HEK293T (cell line): ENCODE measurements at regions not wholly inside any gene's neighbourhood (a gene's known extent, or its start where the extent isn't known, plus 50 kb on each side); places are given as distances from the start of the nearest gene placed in this dataset.

ENCODE experiments used
- CTCF ChIA-PET: fragments of 350-600 bp; formaldehyde crosslinking; extraction: SDS; loops from one replicate; lab custom pipeline; 2021; ENCODE audit warnings: antibody characterized with exemption, inconsistent platforms; lab: Yijun Ruan, JAX
- POLR2A ChIA-PET: fragments of 350-600 bp; formaldehyde crosslinking; extraction: SDS; loops from one replicate; lab custom pipeline; 2020; ENCODE audit warnings: antibody characterized with exemption, inconsistent platforms; lab: Yijun Ruan, JAX
- DNase-seq: peaks from one replicate; pipeline ENCODE4 v3.0.0; 2012; ENCODE audit warnings: mixed read lengths; ENCODE audit errors: extremely low spot score
- ARNT ChIP-seq: fragments of 450-650 bp; IDR thresholded peaks from 2 replicates; pipeline ENCODE4 v1.6.1; 2017; ENCODE audit warnings: mild to moderate bottlenecking
- BHLHE40 ChIP-seq: fragments of 450-650 bp; IDR thresholded peaks from 2 replicates; pipeline ENCODE4 v1.6.1; 2016; ENCODE audit warnings: mild to moderate bottlenecking, moderate library complexity, borderline replicate concordance
- CTBP1 ChIP-seq: fragments of 450-650 bp; IDR thresholded peaks from 2 replicates; pipeline ENCODE4 v1.6.1; 2016; ENCODE audit warnings: borderline replicate concordance
- ELF4 ChIP-seq: fragments of 450-650 bp; IDR thresholded peaks from 2 replicates; pipeline ENCODE4 v1.6.1; 2017; ENCODE audit warnings: antibody characterized with exemption
- FOXA1 ChIP-seq: fragments of 450-650 bp; IDR thresholded peaks from 2 replicates; pipeline ENCODE4 v1.6.1; 2016; ENCODE audit warnings: mild to moderate bottlenecking
- FOXK2 ChIP-seq: fragments of 450-650 bp; IDR thresholded peaks from 2 replicates; pipeline ENCODE4 v1.6.1; 2016; ENCODE audit warnings: mild to moderate bottlenecking
- FOXM1 ChIP-seq: fragments of 450-650 bp; IDR thresholded peaks from 2 replicates; pipeline ENCODE4 v1.6.1; 2017; ENCODE audit warnings: mild to moderate bottlenecking, borderline replicate concordance
- HDGF ChIP-seq: fragments of 450-650 bp; IDR thresholded peaks from 2 replicates; pipeline ENCODE4 v1.6.1; 2017; ENCODE audit warnings: antibody characterized with exemption, borderline replicate concordance
- L3MBTL2 ChIP-seq: fragments of 450-650 bp; conservative IDR thresholded peaks from 2 replicates; pipeline ENCODE4 v1.6.1; 2016; ENCODE audit warnings: mild to moderate bottlenecking
- LEF1 ChIP-seq: fragments of 450-650 bp; IDR thresholded peaks from 2 replicates; pipeline ENCODE4 v1.6.1; 2017; ENCODE audit warnings: mild to moderate bottlenecking, borderline replicate concordance
- NFRKB ChIP-seq: fragments of 450-650 bp; IDR thresholded peaks from 2 replicates; pipeline ENCODE4 v1.6.1; 2016; ENCODE audit warnings: mild to moderate bottlenecking, moderate library complexity
- PKNOX1 ChIP-seq: fragments of 450-650 bp; IDR thresholded peaks from 2 replicates; pipeline ENCODE4 v1.6.1; 2016
- SP1 ChIP-seq: fragments of 450-650 bp; IDR thresholded peaks from 2 replicates; pipeline ENCODE4 v1.6.1; 2017
- SUZ12 ChIP-seq: fragments of 450-650 bp; IDR thresholded peaks from 2 replicates; pipeline ENCODE4 v1.6.1; 2016; ENCODE audit warnings: mild to moderate bottlenecking
- TARDBP ChIP-seq: fragments of 450-650 bp; IDR thresholded peaks from 2 replicates; pipeline ENCODE4 v1.6.1; 2016
- ZNF384 ChIP-seq: fragments of 450-650 bp; IDR thresholded peaks from 2 replicates; pipeline ENCODE4 v1.6.1; 2016

GRCh38 chr14:43043850-43044249, 1437.2 kb downstream of the LRFN5 start:
- POLR2A ChIA-PET: no interaction called here
- CTCF ChIA-PET: no interaction called here
- TF ChIP-seq BHLHE40 (no peak), LEF1 (no peak), ZNF384 (no peak), TARDBP (no peak), NFRKB (no peak), FOXK2 (no peak), CTBP1 (no peak), L3MBTL2 (no peak), FOXM1 (no peak), PKNOX1 (no peak), SP1 (no peak)
- DNase-seq: no peak

- no peak for TF ChIP-seq L3MBTL2
- TF ChIP-seq ARNT: no peak
- DNase-seq: no peak
- ChIA-PET POLR2A (no interaction called here), CTCF (no interaction called here)
These were observed 1435.7 kb downstream of the LRFN5 start for GRCh38 chr14:43042408-43042807.

GRCh38 chr14:43041976-43042375, 1435.3 kb downstream of the LRFN5 start:
- TF ChIP-seq ZNF384: no peak
- TF ChIP-seq LEF1: no peak
- no peak for TF ChIP-seq ELF4
- TF ChIP-seq BHLHE40: no peak
- no peak for TF ChIP-seq FOXA1
- TF ChIP-seq FOXM1: no peak
- no peak for TF ChIP-seq SP1
- no peak for TF ChIP-seq FOXK2
- TF ChIP-seq NFRKB: no peak
- TF ChIP-seq HDGF: no peak
- no peak for TF ChIP-seq L3MBTL2
- TF ChIP-seq SUZ12: no peak
- no peak for TF ChIP-seq PKNOX1
- no peak for TF ChIP-seq TARDBP
- no peak for TF ChIP-seq CTBP1
- TF ChIP-seq ARNT: no peak
- POLR2A ChIA-PET: no interaction called here
- CTCF ChIA-PET: no interaction called here
- no peak for DNase-seq

GRCh38 chr14:43041207-43041606, 1434.5 kb downstream of the LRFN5 start:
- ChIA-PET POLR2A (no interaction called here), CTCF (no interaction called here)
- no peak for DNase-seq
- no peak for TF ChIP-seq CTBP1

GRCh38 chr14:43039881-43040280, 1433.2 kb downstream of the LRFN5 start:
- TF ChIP-seq SUZ12 (no peak), ELF4 (no peak), ARNT (no peak), BHLHE40 (no peak), FOXM1 (no peak), CTBP1 (no peak), PKNOX1 (no peak), HDGF (no peak)
- no peak for DNase-seq
- ChIA-PET CTCF (no interaction called here), POLR2A (no interaction called here)

- DNase-seq: no peak
- ChIA-PET POLR2A (no interaction called here), CTCF (no interaction called here)
- TF ChIP-seq CTBP1: no peak
- TF ChIP-seq SUZ12: no peak
- no peak for TF ChIP-seq LEF1
- TF ChIP-seq BHLHE40: no peak
- TF ChIP-seq NFRKB: no peak
- TF ChIP-seq ELF4: no peak
- no peak for TF ChIP-seq TARDBP
- TF ChIP-seq ARNT: no peak
- no peak for TF ChIP-seq FOXA1
- no peak for TF ChIP-seq L3MBTL2
- TF ChIP-seq FOXK2: no peak
- no peak for TF ChIP-seq PKNOX1
- no peak for TF ChIP-seq HDGF
- TF ChIP-seq SP1: no peak
- no peak for TF ChIP-seq ZNF384
These were observed 1424.9 kb downstream of the LRFN5 start for GRCh38 chr14:43031598-43031997.
